KMS-11 (cell line): ENCODE measurements at regions not wholly inside any gene's neighbourhood (a gene's known extent, or its start where the extent isn't known, plus 50 kb on each side); places are given as distances from the start of the nearest gene placed in this dataset.

Source experiments
- H2AFZ ChIP-seq: fragments of 200-600 bp; sonication (generic); 2 replicates; pipeline ENCODE4 v1.6.1; 2016; ENCODE audit warnings: antibody characterized with exemption, mixed run types, low read depth
- H3K27ac ChIP-seq: fragments of 200-600 bp; sonication (generic); 2 replicates; pipeline ENCODE4 v1.6.1; 2016; ENCODE audit warnings: mild to moderate bottlenecking, mixed run types
- H3K27me3 ChIP-seq: fragments of 200-600 bp; sonication (generic); 2 replicates; pipeline ENCODE4 v1.6.1; 2017; ENCODE audit warnings: mild to moderate bottlenecking, low read depth, mixed run types, moderate library complexity; ENCODE audit not compliant: insufficient read depth
- H3K36me3 ChIP-seq: fragments of 200-600 bp; sonication (generic); 2 replicates; pipeline ENCODE4 v1.6.1; 2017; ENCODE audit warnings: mild to moderate bottlenecking, mixed run types; ENCODE audit not compliant: insufficient read depth
- H3K4me1 ChIP-seq: fragments of 200-600 bp; sonication (generic); 2 replicates; pipeline ENCODE4 v1.6.1; 2016; ENCODE audit warnings: mild to moderate bottlenecking, low read depth, mixed run types; ENCODE audit not compliant: poor library complexity, severe bottlenecking
- H3K4me2 ChIP-seq: fragments of 200-600 bp; sonication (generic); 2 replicates; pipeline ENCODE4 v1.7.0; 2016; ENCODE audit warnings: mild to moderate bottlenecking, mixed run types
- H3K4me3 ChIP-seq: fragments of 200-600 bp; sonication (generic); IDR thresholded peaks from 2 replicates; pipeline ENCODE4 v1.6.1; 2017; ENCODE audit warnings: low read depth, low read length, mixed read lengths; ENCODE audit not compliant: insufficient read depth
- H3K79me2 ChIP-seq: fragments of 200-600 bp; sonication (generic); 2 replicates; pipeline ENCODE4 v1.6.1; 2016; ENCODE audit warnings: low read depth, mixed run types; ENCODE audit not compliant: insufficient read depth
- H3K9ac ChIP-seq: fragments of 200-600 bp; sonication (generic); 2 replicates; pipeline ENCODE4 v1.6.1; 2016; ENCODE audit warnings: mild to moderate bottlenecking, mixed run types
- H4K20me1 ChIP-seq: fragments of 200-600 bp; sonication (generic); 2 replicates; pipeline ENCODE4 v1.6.1; 2016; ENCODE audit warnings: mild to moderate bottlenecking, mixed run types; ENCODE audit not compliant: insufficient read depth
- CTCF ChIP-seq: fragments of 200-600 bp; sonication (generic); conservative IDR thresholded peaks from 2 replicates; pipeline ENCODE4 v1.6.1; 2017; ENCODE audit warnings: low read depth, mild to moderate bottlenecking, antibody characterized with exemption, low read length, moderate library complexity, mixed read lengths

GRCh38 chr5:39945870-39946269 is 521.1 kb upstream of the DAB2 start:
- no peaks in the 10 kb centered on the region for H3K79me2 ChIP-seq
- no peak overlapping the region for H3K4me2 ChIP-seq
- no peaks in the 10 kb centered on the region for H3K27me3 ChIP-seq
- no peak overlapping the region for H3K4me3 ChIP-seq
- no peak overlapping the region for H3K9ac ChIP-seq
- H3K36me3 ChIP-seq = no peaks in the 10 kb centered on the region
- TF ChIP-seq CTCF = no peak
- H3K27ac ChIP-seq = no peak overlapping the region
- no peaks in the 10 kb centered on the region for H3K4me1 ChIP-seq
- no peaks in the 10 kb centered on the region for H4K20me1 ChIP-seq
- no peak overlapping the region for H2AFZ ChIP-seq

GRCh38 chr5:39943811-39944210 is 519.0 kb upstream of the DAB2 start:
- Histone ChIP-seq H3K9ac (no peak overlapping the region), H2AFZ (no peak overlapping the region), H3K4me3 (no peak overlapping the region), H3K79me2 (no peaks in the 10 kb centered on the region), H4K20me1 (no peaks in the 10 kb centered on the region), H3K36me3 (no peaks in the 10 kb centered on the region), H3K4me2 (no peak overlapping the region), H3K4me1 (no peaks in the 10 kb centered on the region), H3K27me3 (no peaks in the 10 kb centered on the region), H3K27ac (no peak overlapping the region)
- no peak for TF ChIP-seq CTCF

GRCh38 chr5:39942606-39943005 is 517.8 kb upstream of the DAB2 start:
- H3K36me3 ChIP-seq = no peaks in the 10 kb centered on the region
- no peak overlapping the region for H2AFZ ChIP-seq
- H4K20me1 ChIP-seq = no peaks in the 10 kb centered on the region
- H3K4me3 ChIP-seq = no peak overlapping the region
- H3K79me2 ChIP-seq = no peaks in the 10 kb centered on the region
- no peaks in the 10 kb centered on the region for H3K27me3 ChIP-seq
- H3K4me1 ChIP-seq = no peaks in the 10 kb centered on the region
- no peak overlapping the region for H3K4me2 ChIP-seq
- no peak overlapping the region for H3K27ac ChIP-seq
- no peak overlapping the region for H3K9ac ChIP-seq
- TF ChIP-seq CTCF = no peak

GRCh38 chr5:39941416-39941815 is 516.6 kb upstream of the DAB2 start:
- Histone ChIP-seq H3K4me2 (no peak overlapping the region), H3K27me3 (no peaks in the 10 kb centered on the region), H3K9ac (no peak overlapping the region), H3K4me3 (no peak overlapping the region), H2AFZ (no peak overlapping the region; the same call in 1 of the 2 replicates), H3K4me1 (no peaks in the 10 kb centered on the region), H4K20me1 (no peaks in the 10 kb centered on the region), H3K79me2 (no peaks in the 10 kb centered on the region), H3K27ac (no peak overlapping the region), H3K36me3 (no peaks in the 10 kb centered on the region)
- no peak for TF ChIP-seq CTCF
